Spleen (tissue), 11 donors: ENCODE measurements at regions not wholly inside any gene's neighbourhood (a gene's known extent, or its start where the extent isn't known, plus 50 kb on each side); places are given as distances from the start of the nearest gene placed in this dataset.

Source experiments
- DNase-seq: peaks from one replicate; pipeline ENCODE4 v3.0.0-alpha.2; 2020
- H3K27ac ChIP-seq, 8 donors: fragments of 200-600 bp; sonication (generic) in 7 of 8; 1 replicate in 4 of 8; 2 replicates in 4 of 8; pipeline versions ENCODE4 v1.5.0 to v1.8.0; 2016 to 2021; ENCODE audit warnings: inconsistent platforms in 4 of 8, mild to moderate bottlenecking in 4 of 8, moderate library complexity in 1 of 8
- H3K27me3 ChIP-seq, 7 donors: fragments of 200-600 bp; sonication (generic) in 6 of 7; replicated peaks in 1 of 7; 1 replicate in 4 of 7; 2 replicates in 3 of 7; pipeline versions ENCODE4 v1.5.0 to v1.8.0; 2016 to 2021; ENCODE audit warnings: inconsistent platforms in 3 of 7, mild to moderate bottlenecking in 1 of 7
- H3K36me3 ChIP-seq, 6 donors: fragments of 200-600 bp; sonication (generic) in 5 of 6; 1 replicate in 4 of 6; 2 replicates in 2 of 6; pipeline versions ENCODE4 v1.5.0 to v1.8.0; 2016 to 2021; ENCODE audit warnings: inconsistent platforms in 2 of 6
- H3K4me1 ChIP-seq, 6 donors: fragments of 200-600 bp; sonication (generic) in 5 of 6; 1 replicate in 3 of 6; 2 replicates in 3 of 6; pipeline versions ENCODE4 v1.5.0 to v1.8.0; 2016 to 2021; ENCODE audit warnings: inconsistent platforms in 3 of 6
- H3K4me3 ChIP-seq, 8 donors: fragments of 200-600 bp; sonication (generic) in 7 of 8; 1 replicate in 4 of 8; 2 replicates in 4 of 8; pipeline versions ENCODE4 v1.5.0 to v1.8.0; 2016 to 2021; ENCODE audit warnings: inconsistent platforms in 4 of 8, mild to moderate bottlenecking in 4 of 8, moderate library complexity in 2 of 8
- H3K9me3 ChIP-seq, 8 donors: fragments of 200-600 bp; sonication (generic) in 7 of 8; 1 replicate in 4 of 8; 2 replicates in 4 of 8; pipeline versions ENCODE4 v1.5.0 to v1.8.0; 2016 to 2021; ENCODE audit warnings: inconsistent platforms in 4 of 8
- POLR2A ChIP-seq, 3 donors: fragments of 450-650 bp; IDR thresholded peaks; one replicate each; pipeline ENCODE4 v1.5.1; 2017; ENCODE audit warnings: antibody characterized with exemption in 3 of 3, mild to moderate bottlenecking in 1 of 3
- POLR2AphosphoS5 ChIP-seq, 3 donors: sonication (generic); formaldehyde crosslinking; IDR thresholded peaks; one replicate each; pipeline ENCODE4 v1.5.1; 2017; ENCODE audit warnings: antibody characterized with exemption in 3 of 3
- WGBS, 5 donors: extraction: QIAGEN DNeasy Blood & Tissue Kit in 3 of 5; methylation state at CpG; one replicate each; pipeline versions ENCODE4 v1.1.5 to v1.1.7; 2013 to 2018; 5-methylcytosine and 5-hydroxymethylcytosine counted together
- intact Hi-C: fragments of 100-400 bp; cut with DNase I; formaldehyde crosslinking; loops from one replicate; pipeline ENCODE4 v1.15.0; 2023; ENCODE audit warnings: low total_unique reads
- TF ChIP-seq, protein P1 (sequence below), 11 experiments: fragments of 200-600 bp in 7 of 11; fragments of 450-650 bp in 4 of 11; sonication (generic) in 4 of 11; IDR thresholded peaks in 8 of 11; conservative IDR thresholded peaks in 3 of 11; 1 replicate in 7 of 11; 2 replicates in 4 of 11; pipeline versions ENCODE4 v1.4.0 to v1.8.0; 2016 to 2021; ENCODE audit warnings: antibody characterized with exemption in 11 of 11, inconsistent platforms in 4 of 11, mild to moderate bottlenecking in 1 of 11
- donor health status: healthy with polysubstance abuse.
- donor health status: DM: no; HTN: no; CAD: no; lungs with moderate emphysema.
- donor health status: DM: no; HTN: no; CAD: no.
- donor health status: Bipolar disorder and iron deficiency.
- donor health status: healthy.
- donor health status: DM: no; HTN: no; CAD: no.
- donor health status: DM: yes; HTN: yes; CAD: no.

GRCh38 chr2:7952046-7952745, 729.7 kb upstream of the ID2 start:
- intact Hi-C loops = no loop called here
- DNase-seq = no peak
- WGBS, 5 donors = 76 to 88% (median 82%) methylated on average over 15 of the region's 15 CpGs

GRCh38 chr2:7953195-7953594, 728.7 kb upstream of the ID2 start:
- no peak for TF ChIP-seq POLR2A (IDR thresholded peaks at IDR 0.05)
- TF ChIP-seq, protein P1, sequence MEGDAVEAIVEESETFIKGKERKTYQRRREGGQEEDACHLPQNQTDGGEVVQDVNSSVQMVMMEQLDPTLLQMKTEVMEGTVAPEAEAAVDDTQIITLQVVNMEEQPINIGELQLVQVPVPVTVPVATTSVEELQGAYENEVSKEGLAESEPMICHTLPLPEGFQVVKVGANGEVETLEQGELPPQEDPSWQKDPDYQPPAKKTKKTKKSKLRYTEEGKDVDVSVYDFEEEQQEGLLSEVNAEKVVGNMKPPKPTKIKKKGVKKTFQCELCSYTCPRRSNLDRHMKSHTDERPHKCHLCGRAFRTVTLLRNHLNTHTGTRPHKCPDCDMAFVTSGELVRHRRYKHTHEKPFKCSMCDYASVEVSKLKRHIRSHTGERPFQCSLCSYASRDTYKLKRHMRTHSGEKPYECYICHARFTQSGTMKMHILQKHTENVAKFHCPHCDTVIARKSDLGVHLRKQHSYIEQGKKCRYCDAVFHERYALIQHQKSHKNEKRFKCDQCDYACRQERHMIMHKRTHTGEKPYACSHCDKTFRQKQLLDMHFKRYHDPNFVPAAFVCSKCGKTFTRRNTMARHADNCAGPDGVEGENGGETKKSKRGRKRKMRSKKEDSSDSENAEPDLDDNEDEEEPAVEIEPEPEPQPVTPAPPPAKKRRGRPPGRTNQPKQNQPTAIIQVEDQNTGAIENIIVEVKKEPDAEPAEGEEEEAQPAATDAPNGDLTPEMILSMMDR (IDR thresholded peaks at IDR 0.05 in 8 of 11, conservative IDR thresholded peaks at IDR 0.05 in 3 of 11) = no peak
- TF ChIP-seq POLR2AphosphoS5 (IDR thresholded peaks at IDR 0.05) = no peak
- DNase-seq = no peak
- H3K27me3 ChIP-seq = peaks cover 0 to 12% (median 0%) of the 10 kb centered on the region in 7 donors
- intact Hi-C loops = no loop called here
- no peaks in the 10 kb centered on the region for H3K9me3 ChIP-seq
- H3K4me3 ChIP-seq = no peak overlapping the region
- no peak overlapping the region for H3K27ac ChIP-seq
- H3K36me3 ChIP-seq = no peaks in the 10 kb centered on the region
- 78 to 94% (median 90%) methylated on average over 5 to 6 of the region's 6 CpGs for WGBS, 5 donors
- H3K4me1 ChIP-seq = no peaks in the 10 kb centered on the region

More at GRCh38 chr2:7952046-7952745, 729.7 kb upstream of the ID2 start:
- H3K4me3 ChIP-seq = no peak overlapping the region
- no peaks in the 10 kb centered on the region for H3K4me1 ChIP-seq
- peaks cover 0 to 12% (median 0%) of the 10 kb centered on the region in 7 donors for H3K27me3 ChIP-seq
- H3K9me3 ChIP-seq = no peaks in the 10 kb centered on the region
- TF ChIP-seq, protein P1 (IDR thresholded peaks at IDR 0.05 in 8 of 11, conservative IDR thresholded peaks at IDR 0.05 in 3 of 11) = no peak
- TF ChIP-seq POLR2A (IDR thresholded peaks at IDR 0.05) = no peak
- TF ChIP-seq POLR2AphosphoS5 (IDR thresholded peaks at IDR 0.05) = no peak
- H3K36me3 ChIP-seq = no peaks in the 10 kb centered on the region
- no peak overlapping the region for H3K27ac ChIP-seq

DNA sequence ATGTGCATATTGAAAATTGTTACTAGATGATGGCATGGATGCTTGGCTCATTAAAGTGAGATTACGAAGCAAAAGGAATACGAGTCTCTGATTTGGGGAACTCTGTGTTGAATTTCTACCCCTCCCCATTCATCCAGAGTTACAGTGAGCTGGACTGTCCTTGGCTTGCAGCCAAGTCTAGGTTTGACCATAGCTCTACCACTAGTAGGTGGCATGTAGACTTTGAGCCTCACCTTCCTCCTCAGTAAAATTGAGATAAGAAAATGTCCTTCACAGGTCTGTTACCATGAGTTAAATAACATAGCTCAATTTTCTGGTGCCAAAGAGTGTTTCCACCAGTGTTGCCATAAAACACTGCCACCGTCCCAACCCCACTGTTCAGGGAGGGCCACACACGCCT, 727.6 kb upstream of the ID2 start:
- no peak overlapping the region for H3K27ac ChIP-seq
- H3K4me1 ChIP-seq = no peaks in the 10 kb centered on the region
- H3K9me3 ChIP-seq = no peaks in the 10 kb centered on the region
- H3K4me3 ChIP-seq = no peak overlapping the region
- no peak for TF ChIP-seq POLR2AphosphoS5 (IDR thresholded peaks at IDR 0.05)
- no peak for TF ChIP-seq POLR2A (IDR thresholded peaks at IDR 0.05)
- TF ChIP-seq, protein P1 (IDR thresholded peaks at IDR 0.05 in 8 of 11, conservative IDR thresholded peaks at IDR 0.05 in 3 of 11) = no peak
- intact Hi-C loops = no loop called here
- DNase-seq = no peak
- H3K27me3 ChIP-seq = peaks cover 0 to 12% (median 0%) of the 10 kb centered on the region in 7 donors
- no peaks in the 10 kb centered on the region for H3K36me3 ChIP-seq
- WGBS, 5 donors = 70 to 75% (median 72%) methylated on average over 4 of the region's 4 CpGs

GRCh38 chr2:7956126-7956689, 725.6 kb upstream of the ID2 start:
- H3K9me3 ChIP-seq = no peaks in the 10 kb centered on the region
- H3K4me1 ChIP-seq = no peaks in the 10 kb centered on the region
- intact Hi-C loops = no loop called here
- TF ChIP-seq POLR2AphosphoS5 (IDR thresholded peaks at IDR 0.05) (no peak), POLR2A (IDR thresholded peaks at IDR 0.05) (no peak)
- TF ChIP-seq, protein P1 (IDR thresholded peaks at IDR 0.05 in 8 of 11, conservative IDR thresholded peaks at IDR 0.05 in 3 of 11) = no peak
- no peaks in the 10 kb centered on the region for H3K36me3 ChIP-seq
- 88 to 96% (median 94%) methylated on average over 6 of the region's 6 CpGs for WGBS, 5 donors
- DNase-seq = no peak
- H3K27me3 ChIP-seq = peaks cover 0 to 8% (median 0%) of the 10 kb centered on the region in 7 donors
- no peak overlapping the region for H3K27ac ChIP-seq
- H3K4me3 ChIP-seq = no peak overlapping the region
